ENCODE measurements at regions not wholly inside any gene's neighbourhood (a gene's known extent, or its start where the extent isn't known, plus 50 kb on each side); places are given as distances from the start of the nearest gene placed in this dataset.

- TF ChIP-seq CTCF (IDR thresholded peaks at IDR 0.05) = no peak
- no peak for TF ChIP-seq POLR2A (IDR thresholded peaks at IDR 0.05)
Observed at GRCh38 chr17:54521137-54521536, 379.5 kb upstream of the TOM1L1 start.

Data from right lobe of liver (tissue), 4 donors.